ENCODE measurements at regions not wholly inside any gene's neighbourhood (a gene's known extent, or its start where the extent isn't known, plus 50 kb on each side); places are given as distances from the start of the nearest gene placed in this dataset.
"Not testable (repeated sequence)": the region's sequence is repeated elsewhere in the genome, so short reads cannot be mapped to it uniquely, and the experiment has no call there.

DNA sequence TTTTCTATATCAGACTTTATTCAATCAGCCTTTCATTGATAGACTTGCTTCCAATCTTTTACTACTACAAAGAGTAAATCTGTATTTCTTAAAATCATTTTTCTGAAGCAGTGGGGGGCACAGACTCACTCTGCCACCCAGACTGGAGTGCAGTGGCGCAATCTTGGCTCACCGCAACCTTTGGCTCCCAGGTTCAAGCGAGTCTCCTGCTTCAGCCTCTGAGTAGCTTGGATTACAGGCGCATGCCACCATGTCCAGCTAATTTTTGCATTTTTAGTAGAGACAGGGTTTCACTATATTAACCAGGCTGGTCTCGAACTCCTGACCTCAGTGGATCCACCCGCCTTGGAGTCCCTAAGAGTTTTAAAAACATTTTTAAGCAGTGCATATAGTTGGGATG, 270.6 kb upstream of the REG3G start:
- DNase-seq: no peak

DNA sequence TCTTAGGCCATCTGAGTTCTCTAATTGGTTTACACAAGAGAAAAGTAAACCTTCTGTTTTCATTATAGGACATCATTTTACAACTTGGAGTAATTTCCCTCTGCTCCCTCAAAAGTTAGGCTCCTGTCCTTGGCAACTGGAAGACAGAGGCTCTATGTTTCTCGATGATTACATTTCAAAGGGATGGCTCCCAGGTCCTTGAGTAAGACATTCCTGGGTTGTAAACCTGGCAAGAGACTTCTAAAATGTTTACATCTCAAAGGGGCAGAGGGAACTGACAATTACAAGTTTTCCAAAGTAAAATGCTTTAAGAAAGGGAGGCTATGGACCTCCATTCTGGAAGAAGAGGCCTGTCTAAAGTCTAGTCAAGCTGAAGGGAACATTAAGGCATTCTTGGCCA, 268.3 kb upstream of the REG3G start:
- DNase-seq: no peak

DNA sequence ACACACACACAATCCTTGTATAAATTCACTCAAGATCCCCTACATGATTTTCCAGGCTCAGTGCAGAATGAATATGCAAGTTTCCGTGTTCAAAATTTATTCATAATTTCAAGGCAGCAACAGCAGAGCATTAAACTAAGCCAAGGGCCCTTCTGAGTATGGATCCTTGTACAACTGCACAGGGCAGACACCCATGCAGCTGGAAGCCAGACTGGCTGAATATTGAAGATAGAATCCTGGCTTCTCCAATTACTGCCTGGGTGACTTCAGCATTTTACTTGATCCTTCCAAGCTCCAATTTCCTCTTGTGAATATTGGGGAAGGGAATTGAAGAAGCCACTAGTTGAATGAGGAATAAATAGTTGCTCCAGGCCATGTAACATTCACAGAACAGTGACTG, 267.9 kb upstream of the REG3G start:
- no peak for DNase-seq

DNA sequence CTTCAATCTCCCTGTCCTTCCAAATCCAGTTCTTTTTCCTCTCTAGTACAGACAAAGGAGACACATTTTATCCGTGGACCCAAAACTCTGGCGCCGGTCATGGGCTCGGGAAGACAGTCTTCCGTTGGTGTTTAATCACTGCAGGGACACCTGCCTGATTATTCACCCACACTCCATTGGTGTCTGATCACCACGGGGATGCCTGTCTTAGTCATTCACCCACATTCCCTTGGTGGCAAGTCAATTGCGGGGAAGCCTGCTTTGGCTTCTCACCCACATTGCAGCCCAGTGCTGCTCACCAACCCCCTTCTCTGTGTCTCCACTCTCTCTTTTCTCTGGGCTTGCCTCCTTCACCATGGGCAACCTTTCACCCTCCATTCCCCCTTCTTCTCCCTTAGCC, 266.7 kb upstream of the REG3G start:
- DNase-seq: not testable (repeated sequence)

DNA sequence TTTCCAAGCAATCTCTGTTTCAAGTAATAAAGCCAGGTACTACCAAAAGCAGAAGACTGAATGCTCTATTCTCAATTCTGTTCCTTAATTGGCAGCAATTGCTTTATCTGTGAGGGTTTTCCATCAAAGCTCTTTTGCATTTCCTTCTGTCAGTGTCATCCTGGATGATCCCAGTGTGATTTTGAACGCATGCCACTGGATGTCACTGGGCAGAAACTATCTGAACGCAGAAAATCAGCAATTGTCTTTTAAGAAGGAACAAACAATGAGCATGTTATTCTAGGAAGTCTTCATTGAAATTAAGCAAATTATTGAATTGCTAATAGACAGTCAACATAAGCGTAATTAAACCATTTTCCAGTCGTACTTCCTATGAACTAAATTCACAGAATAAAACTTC, 259.0 kb upstream of the REG3G start:
- no peak for DNase-seq

DNA sequence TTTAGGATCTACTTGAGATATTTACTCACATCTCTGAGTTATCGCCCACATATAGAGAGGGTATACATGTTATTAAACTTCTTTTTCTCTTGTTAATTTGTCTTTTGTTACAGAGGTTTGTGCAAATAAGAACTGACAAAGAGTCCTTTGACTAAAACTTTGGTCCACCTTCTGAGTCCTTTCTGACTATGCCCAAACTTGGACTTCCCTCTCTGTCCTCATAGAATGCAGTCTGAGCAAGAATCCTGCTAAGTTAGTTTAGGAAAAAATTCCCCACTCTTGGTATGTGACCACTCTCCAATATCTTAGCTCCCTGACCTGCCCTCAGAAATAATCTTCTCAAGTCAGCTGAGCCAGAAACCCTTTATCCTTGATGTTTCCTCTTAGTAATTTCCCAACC, 257.5 kb upstream of the REG3G start:
- DNase-seq: peak; percentile 5

DNA sequence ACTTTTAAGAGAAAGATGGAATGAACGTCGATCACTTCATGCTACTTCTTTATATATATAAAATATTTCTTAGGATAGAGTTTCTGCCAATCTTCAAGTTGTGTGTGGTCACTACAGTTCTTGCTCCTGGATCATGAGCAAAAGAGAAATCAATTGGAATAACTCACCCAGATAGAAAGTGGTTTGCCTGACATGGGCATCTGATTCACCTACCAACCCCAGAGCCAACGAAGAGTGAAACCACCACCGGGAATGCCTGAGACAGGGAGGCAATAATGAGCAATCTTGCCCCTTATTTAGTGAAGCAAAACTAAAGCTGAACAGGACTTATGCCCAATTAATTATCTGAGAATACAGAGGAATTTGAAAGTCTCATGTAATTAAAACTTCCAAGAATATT, 250.2 kb upstream of the REG3G start:
- DNase-seq: no peak

DNA sequence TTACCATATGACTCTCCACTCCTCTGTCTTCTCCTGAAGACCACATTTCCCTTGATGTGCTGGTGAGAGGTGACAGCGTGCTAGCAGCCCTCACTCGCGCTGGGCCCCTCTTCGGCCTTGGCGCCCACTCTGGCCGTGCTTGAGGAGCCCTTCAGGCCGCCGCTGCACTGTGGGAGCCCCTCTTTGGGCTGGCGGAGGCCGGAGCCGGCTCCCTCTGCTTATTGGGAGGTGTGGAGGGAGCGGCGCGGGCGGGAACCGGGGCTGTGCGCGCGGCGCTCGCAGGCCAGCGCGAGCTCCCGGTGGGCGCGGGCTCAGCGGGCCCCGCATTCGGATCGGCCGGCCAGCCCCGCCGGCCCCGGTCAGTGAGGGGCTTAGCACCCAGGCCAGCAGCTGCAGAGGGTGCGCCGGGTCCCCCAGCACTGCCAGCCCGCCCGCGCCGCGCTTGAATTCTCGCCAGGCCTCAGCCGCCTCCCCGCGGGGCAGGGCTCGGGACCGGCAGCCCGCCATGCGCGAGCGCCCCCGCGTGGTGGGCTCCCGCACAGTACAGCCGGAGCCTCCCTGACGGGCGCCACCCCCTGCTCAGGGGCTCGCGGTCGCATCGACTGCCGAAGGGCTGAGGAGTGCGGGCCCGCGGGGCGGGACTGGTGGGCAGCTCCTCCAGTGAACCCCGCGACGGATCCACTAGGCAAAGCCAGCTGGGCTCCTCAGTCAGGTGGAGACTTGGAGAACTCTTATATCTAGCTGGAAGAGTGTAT, 246.6 kb upstream of the REG3G start:
- DNase-seq: no peak

DNA sequence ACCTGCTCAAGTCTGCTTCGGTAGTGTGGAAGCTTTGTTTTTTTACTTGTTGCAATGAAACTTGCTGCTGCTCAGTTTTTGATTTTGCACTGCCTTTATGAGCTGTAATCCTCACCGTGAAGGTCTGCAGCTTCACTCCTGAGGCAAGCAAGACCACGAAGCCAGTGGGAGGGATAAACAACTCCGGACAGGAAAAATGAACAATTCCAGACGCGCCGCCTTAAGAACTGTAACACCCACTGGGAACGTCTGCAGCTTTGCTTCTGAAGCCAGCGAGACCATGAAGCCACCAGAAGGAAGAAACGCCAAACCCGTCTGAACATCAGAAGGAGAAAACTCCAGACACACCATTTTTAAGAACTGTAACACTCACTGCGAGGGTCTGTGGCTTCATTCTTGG, 245.7 kb upstream of the REG3G start:
- no peak for DNase-seq

DNA sequence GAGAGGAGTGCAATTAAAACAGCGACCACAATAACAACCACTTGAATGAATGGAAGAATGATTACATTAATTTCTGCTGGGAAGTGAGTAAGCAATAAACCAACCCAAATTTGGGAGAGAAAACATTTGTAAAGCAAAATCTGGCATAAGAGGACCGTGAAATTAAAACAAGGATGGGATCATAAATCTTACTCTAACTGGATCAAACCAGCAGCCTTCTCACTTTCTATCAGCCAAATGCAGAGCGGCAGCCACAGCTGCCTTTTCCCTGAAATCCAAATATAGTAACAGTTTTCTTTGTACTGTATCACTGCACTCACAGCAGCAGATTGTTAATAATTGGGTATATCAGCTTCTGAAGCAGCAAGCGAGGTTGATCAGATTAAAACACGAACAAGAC, 245.2 kb upstream of the REG3G start:
- no peak for DNase-seq

DNA sequence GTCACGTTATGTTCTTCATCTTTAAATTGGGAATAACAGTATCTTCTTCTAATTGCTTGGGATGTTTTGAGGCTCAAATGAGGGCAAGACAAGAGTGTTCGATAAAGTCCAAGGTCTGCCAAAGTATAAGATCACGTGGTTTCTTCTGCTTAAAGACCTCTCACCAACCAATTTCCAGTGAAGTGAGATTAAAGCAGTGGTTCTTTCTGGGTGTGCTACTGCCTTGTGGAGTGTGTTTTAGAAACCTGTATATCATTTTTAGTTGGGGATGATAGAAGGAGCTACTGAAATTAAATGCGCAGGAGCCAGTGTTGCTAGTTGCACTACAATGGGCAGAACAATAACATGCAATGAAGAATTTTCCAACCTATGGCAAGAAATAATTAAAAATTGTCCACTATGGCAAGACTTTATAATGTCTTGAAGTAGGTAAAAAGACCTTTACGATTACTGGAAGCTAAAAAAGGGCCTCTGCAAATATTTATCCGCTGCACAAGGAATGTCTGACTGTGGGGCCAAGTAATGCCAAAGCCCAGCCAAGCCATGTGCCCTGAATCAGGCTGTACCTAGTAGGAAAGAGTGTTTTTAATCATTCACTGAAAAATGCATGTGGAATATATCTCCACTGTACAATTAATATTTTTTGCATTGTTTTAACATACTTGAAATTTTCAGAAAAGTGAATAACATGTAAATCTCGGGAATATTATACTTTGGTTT, 244.5 kb upstream of the REG3G start:
- DNase-seq: no peak

DNA sequence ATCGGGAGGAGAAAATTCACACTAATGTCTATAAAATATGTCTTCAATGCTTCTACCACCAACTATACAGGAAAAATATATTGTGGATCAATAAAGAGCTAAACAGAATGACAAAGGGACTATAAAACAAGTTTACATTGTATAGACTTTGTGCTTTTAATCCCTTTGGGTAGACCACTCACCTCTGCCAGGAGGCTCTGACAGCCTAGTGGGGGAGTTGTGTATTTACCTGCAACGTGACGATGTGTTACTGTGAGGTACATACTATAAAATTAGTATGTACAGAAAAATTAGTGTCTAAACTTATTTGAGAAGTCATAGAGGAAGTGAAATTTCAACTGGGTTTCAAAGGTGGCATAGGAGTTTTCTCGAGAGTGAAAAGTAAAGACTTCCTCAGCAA, 243.3 kb upstream of the REG3G start:
- no peak for DNase-seq

DNA sequence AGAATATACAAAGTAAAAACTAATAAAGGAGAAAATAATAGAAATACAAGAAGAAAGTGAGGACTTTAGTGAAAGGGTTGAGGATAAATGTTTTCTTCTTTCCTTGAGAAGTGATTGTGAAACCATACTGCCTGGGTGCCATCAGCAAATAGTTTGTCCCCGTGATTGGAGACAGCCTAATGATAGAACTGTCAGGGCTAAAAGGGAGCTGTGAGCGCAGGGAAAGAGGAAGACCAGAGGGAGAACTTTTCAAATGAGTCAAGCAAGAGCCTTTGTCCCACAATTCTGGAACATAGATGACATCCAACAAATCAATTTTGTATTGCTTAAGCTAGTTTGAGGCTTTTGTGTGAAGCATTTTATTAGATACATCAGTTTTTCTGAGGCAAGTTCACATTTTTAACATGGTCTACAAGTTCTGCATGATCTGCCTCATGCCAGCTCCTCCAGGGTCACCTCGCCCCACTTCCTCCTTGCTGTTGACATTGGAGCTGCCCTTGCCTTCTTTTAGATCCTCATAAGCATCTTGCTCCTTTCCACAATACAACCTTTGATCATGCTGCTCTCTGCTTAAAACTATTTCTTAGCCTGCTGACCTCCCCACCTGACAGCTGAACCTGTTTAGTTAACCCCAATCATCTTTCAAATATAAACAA, 213.4 kb upstream of the REG3G start:
- DNase-seq: no peak

DNA sequence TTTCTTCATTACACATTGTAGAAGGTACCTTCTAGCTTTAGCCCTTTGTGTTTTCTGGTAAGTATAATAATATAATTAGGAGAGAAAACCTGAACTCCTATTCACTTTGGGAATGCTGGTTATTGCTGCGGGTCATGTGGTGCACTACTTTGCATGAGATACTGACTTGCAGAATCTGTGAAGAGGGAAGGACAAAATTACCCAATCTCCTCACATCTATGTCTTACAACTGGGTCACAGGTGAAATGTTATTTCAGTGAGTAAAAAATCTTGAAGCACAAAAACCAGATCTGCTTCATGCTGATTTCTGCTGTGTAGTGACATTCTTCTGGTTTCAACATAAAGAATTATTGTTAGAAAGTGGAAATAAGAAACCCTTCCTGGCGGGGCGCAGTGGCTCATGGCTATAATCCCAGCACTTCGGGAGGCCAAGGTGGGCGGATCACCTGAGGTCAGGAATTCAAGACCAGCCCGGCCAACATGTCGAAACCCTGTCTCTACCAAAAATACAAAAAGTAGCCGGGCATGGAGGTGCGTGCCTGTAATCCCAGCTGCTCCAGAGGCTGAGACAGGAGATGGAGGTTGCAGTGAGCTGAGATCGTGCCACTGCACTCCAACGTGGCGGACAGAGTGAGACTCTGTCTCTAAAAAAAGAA, 211.0 kb upstream of the REG3G start:
- no peak for DNase-seq

DNA sequence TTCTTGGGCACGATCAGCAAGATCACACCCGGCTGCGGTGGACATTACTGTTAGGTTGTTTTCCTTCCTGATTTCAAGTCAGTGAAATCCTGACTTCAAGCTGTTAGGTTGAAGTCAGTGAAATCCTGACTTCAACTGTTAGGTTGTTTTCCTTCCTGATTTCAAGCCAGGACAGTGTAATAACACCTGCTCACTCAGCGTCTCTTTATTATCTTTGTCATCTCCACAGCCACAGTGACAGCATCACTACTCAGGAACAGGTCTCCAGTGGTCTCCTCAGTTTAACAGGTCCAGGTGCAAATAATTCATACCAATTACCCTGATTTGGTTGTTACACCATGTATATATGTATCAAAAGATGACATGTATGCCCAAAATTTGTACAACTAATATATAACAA, 208.1 kb upstream of the REG3G start:
- DNase-seq: peak; percentile 7

DNA sequence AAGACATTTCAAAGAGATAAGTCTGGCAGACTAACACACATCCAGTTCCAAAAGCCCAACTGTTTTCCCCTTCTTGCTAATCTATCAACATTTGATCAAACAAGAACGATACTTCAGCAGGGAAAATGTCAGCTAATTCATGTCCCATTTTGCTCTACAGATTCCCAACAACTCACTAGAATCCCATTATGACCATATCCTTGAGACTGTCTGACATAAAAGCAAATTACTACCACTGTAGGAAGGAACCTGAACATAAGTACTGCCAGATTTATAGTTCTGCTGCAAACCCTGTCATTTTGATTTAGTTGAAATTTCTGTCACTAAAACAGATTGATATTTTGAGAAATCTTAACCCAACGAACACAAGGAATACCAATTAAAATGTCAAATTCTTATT, 193.0 kb upstream of the REG3G start:
- DNase-seq: no peak

DNA sequence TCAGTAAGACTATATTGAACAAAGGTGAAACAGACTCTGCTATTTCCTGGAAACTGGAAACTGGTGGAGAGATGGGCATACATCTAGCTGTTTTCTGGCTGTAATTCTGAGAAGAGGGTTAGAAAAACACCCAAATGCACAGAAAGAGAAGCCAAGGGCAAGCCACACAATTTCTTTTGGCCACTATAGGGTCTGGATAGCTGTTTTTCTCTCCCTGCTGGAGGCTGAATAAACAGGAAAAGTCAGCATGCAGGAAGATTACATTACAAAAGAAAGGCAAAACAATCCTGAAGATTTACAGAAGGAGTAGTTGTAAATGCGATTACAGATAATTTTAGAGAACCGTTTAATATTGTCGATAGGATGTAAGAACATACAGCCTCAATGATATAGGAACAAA, 186.2 kb upstream of the REG3G start:
- no peak for DNase-seq

DNA sequence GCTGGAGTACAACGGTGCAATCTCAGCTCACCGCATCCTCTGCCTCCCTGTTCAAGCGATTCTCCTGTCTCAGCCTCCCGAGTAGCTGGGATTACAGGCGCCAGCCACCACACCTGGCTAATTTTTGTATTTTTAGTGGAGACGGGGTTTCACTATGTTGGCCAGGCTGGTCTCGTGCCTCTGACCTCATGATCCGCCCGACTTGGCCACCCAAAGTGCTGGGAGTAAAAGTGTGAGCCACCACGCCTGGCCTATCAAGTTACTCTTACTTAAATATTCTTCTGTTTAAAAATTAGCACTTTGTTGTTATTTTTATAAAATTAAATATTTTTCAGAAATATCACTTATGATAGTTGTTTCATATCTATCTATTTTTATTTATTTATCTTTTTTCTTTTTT, 185.2 kb upstream of the REG3G start:
- DNase-seq: not testable (repeated sequence)

DNA sequence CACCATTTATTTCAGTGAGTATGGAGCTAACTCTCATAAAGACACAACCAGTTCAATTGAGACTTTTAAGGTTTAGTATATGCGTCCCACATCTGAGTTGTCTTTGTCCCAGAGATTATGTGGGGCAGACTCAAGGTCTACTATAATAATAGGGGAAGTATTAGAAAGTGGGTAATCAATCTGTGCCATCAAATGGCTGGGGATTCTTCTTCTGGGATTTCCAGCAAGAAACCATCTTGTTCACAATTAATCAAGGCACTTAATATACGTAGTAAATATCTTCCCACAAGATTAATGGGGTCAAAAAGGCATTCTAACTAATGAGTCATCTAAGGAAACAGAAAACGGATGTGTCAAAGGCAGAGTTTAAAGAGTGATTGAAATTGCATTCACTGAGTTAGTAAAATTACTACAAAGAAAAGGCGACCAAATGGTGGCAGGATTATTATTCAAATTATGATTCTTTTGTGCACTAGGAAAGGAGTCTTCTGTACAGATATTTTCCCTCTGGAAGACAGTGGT, 179.8 kb upstream of the REG3G start:
- no peak for DNase-seq

DNA sequence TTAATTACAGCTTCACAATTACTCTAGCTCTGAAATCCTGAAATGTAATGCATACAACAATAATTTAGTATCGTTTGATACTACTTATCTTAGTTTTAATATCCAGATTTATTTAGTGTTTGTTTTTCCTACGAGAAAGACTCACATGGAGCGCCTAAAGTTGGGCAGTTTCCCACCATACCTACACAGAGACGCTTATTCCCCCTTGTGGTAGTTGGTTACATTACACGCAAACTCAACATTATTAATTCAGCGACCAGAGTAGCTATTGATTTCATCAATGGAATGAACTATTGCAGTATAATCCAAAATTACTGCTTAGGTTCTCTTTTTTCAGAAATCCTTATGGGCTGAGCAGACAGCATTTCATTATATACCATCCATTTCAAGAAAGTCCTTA, 164.0 kb upstream of the REG3G start:
- peak; percentile 3 for DNase-seq

DNA sequence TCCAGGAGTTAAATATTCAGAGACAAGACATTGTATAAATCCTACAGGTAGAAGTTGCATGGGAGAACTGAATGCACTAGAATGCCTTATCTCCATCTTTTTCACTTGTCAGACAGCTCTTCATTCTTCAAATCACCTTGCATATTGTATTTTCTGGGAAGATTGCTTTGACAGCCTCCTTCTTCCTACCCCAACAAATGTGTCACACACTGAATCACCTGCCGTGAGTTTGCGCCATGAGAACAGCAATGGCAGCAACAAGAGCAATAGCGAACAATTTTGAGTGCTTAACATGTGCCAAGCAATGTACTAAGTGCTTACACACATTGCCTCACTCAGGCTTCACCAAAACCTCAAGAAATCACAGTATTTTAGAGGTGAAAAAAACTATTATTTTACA, 161.3 kb upstream of the REG3G start:
- DNase-seq: no peak

DNA sequence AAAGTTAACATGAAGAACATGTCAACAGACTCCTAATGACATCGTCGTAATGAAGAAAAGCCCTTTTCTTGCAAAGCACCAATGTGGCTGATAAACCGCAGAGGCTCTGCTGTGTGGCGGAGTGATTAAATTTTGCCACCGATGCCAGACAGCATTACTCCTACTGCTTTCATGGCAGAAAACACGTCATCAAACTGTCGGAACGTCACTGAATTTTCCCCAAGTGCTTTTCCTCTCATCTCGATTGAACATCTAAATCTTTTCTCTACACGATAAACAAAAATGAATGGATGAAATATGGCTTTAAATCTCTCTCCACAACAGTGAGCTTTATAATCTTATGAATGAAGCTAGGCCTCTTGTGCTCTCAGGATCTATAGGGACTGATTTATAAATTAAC, 159.8 kb upstream of the REG3G start:
- DNase-seq: no peak

DNA sequence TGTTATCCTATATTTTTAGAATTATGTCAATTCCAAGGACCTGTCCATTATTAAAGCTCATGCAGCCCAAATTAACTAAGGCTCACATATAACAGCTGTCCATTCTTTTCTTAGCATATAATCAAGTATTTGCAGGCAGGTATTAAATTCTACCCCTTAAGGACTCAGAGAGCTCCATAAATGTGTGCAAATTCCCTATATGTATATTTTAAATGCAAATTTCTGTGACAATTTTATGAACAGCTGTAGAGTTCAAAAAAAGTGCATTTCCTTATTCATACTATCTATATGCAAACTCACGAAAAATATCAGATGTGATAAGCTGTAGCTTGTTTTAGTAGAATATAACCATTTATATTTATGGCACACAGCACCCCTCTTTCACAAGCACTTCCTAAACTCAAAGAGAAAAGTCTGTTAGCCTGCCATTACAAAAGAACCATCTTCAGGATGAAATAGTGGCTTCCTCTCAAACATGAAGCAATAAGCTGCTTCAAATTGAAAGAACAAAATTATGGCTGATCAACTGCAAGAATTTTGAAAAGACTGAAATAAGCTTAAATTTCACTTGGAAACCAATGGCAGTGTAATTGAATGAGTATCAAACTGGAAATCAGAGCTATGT, 155.0 kb upstream of the REG3G start:
- DNase-seq: no peak

All from NCI-H748 treated with DMSO at 0.1 percent for 48 hours (cell line).